ENCODE measurements at regions not wholly inside any gene's neighbourhood (a gene's known extent, or its start where the extent isn't known, plus 50 kb on each side); places are given as distances from the start of the nearest gene placed in this dataset.

- no peak for TF ChIP-seq EZH2 (IDR thresholded peaks at IDR 0.05; ENCODE audit: borderline replicate concordance)
- TF ChIP-seq, protein P1, sequence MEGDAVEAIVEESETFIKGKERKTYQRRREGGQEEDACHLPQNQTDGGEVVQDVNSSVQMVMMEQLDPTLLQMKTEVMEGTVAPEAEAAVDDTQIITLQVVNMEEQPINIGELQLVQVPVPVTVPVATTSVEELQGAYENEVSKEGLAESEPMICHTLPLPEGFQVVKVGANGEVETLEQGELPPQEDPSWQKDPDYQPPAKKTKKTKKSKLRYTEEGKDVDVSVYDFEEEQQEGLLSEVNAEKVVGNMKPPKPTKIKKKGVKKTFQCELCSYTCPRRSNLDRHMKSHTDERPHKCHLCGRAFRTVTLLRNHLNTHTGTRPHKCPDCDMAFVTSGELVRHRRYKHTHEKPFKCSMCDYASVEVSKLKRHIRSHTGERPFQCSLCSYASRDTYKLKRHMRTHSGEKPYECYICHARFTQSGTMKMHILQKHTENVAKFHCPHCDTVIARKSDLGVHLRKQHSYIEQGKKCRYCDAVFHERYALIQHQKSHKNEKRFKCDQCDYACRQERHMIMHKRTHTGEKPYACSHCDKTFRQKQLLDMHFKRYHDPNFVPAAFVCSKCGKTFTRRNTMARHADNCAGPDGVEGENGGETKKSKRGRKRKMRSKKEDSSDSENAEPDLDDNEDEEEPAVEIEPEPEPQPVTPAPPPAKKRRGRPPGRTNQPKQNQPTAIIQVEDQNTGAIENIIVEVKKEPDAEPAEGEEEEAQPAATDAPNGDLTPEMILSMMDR (IDR thresholded peaks at IDR 0.05; ENCODE audit: poor library complexity), result no peak
- no peak for TF ChIP-seq EZH2phosphoT487 (IDR thresholded peaks at IDR 0.05; ENCODE audit: low read depth, severe bottlenecking, unreplicated experiment)
- no peaks in the 10 kb centered on the region for H4K20me1 ChIP-seq (ENCODE audit: insufficient read depth, poor library complexity, severe bottlenecking)
- no peaks in the 10 kb centered on the region for H3K36me3 ChIP-seq (replicated peaks; ENCODE audit: insufficient read depth, low read depth)
- H3K4me2 ChIP-seq, result no peak overlapping the region
- H3K27me3 ChIP-seq, result no peaks in the 10 kb centered on the region
- H3K4me1 ChIP-seq (ENCODE audit: insufficient read depth), result no peaks in the 10 kb centered on the region
- no peak overlapping the region for H2AFZ ChIP-seq
- no peak for DNase-seq (ENCODE audit: low spot score)
- no peak overlapping the region for H3K27ac ChIP-seq
- no peaks in the 10 kb centered on the region for H3K9me3 ChIP-seq (ENCODE audit: low read depth)
- H3K9me2 ChIP-seq (replicated peaks; ENCODE audit: insufficient read depth), result no peaks in the 10 kb centered on the region
- no peak overlapping the region for H3K4me3 ChIP-seq
- H3K79me2 ChIP-seq, result no peaks in the 10 kb centered on the region
- WGBS (ENCODE audit: low lambda C conversion rate, missing lambda C conversion rate), result 93% methylated on average over 3 of the region's 3 CpGs
Observed at GRCh38 chr6:14428269-14428668, 310.7 kb downstream of the CD83 start.

- Histone ChIP-seq H3K27me3 (no peaks in the 10 kb centered on the region), H3K36me3 (replicated peaks; ENCODE audit: insufficient read depth, low read depth) (no peaks in the 10 kb centered on the region), H3K4me2 (no peak overlapping the region), H3K9me3 (ENCODE audit: low read depth) (no peaks in the 10 kb centered on the region), H3K4me3 (no peak overlapping the region), H3K27ac (no peak overlapping the region), H2AFZ (no peak overlapping the region), H3K9me2 (replicated peaks; ENCODE audit: insufficient read depth) (no peaks in the 10 kb centered on the region), H3K4me1 (ENCODE audit: insufficient read depth) (no peaks in the 10 kb centered on the region), H4K20me1 (ENCODE audit: insufficient read depth, poor library complexity, severe bottlenecking) (no peaks in the 10 kb centered on the region), H3K79me2 (no peaks in the 10 kb centered on the region)
- TF ChIP-seq EZH2phosphoT487 (IDR thresholded peaks at IDR 0.05; ENCODE audit: low read depth, severe bottlenecking, unreplicated experiment) (no peak), EZH2 (IDR thresholded peaks at IDR 0.05; ENCODE audit: borderline replicate concordance) (no peak)
- TF ChIP-seq, protein P1 (IDR thresholded peaks at IDR 0.05; ENCODE audit: poor library complexity), result no peak
- WGBS (ENCODE audit: low lambda C conversion rate, missing lambda C conversion rate), result 63% methylated on average over 10 of the region's 10 CpGs
- no peak for DNase-seq (ENCODE audit: low spot score)
Observed at GRCh38 chr6:14429396-14429795, 311.8 kb downstream of the CD83 start.

DNA sequence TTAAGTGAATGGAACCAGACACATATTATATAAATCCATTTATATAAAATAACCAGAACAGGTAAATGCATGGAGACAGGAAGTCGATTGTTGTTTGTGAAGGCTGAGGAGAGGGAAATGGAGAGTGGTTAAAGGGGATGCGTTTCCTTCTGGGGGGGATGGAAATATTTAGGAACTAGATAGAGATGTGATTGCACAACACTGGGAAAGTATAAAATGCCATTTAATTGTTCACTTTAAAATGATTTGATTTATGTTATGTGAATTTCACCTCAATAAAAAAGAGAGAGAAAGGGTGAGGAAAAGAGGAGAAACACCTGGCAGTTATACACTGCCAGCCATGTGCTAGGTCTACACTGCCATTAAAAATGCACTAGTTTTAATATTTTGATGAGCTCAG is 312.6 kb downstream of the CD83 start:
- Histone ChIP-seq H3K9me2 (replicated peaks; ENCODE audit: insufficient read depth) (no peaks in the 10 kb centered on the region), H3K27ac (no peak overlapping the region), H3K4me3 (no peak overlapping the region), H3K9me3 (ENCODE audit: low read depth) (no peaks in the 10 kb centered on the region), H3K4me2 (no peak overlapping the region), H2AFZ (no peak overlapping the region), H3K27me3 (no peaks in the 10 kb centered on the region), H3K36me3 (replicated peaks; ENCODE audit: insufficient read depth, low read depth) (no peaks in the 10 kb centered on the region), H3K79me2 (no peaks in the 10 kb centered on the region), H4K20me1 (ENCODE audit: insufficient read depth, poor library complexity, severe bottlenecking) (no peaks in the 10 kb centered on the region), H3K4me1 (ENCODE audit: insufficient read depth) (no peaks in the 10 kb centered on the region)
- DNase-seq (ENCODE audit: low spot score), result no peak
- WGBS (ENCODE audit: low lambda C conversion rate, missing lambda C conversion rate), result 90% methylated on average over 2 of the region's 2 CpGs
- TF ChIP-seq EZH2phosphoT487 (IDR thresholded peaks at IDR 0.05; ENCODE audit: low read depth, severe bottlenecking, unreplicated experiment), result no peak
- TF ChIP-seq, protein P1 (IDR thresholded peaks at IDR 0.05; ENCODE audit: poor library complexity), result no peak
